Fibroblast of lung (primary cell): ENCODE measurements at regions not wholly inside any gene's neighbourhood (a gene's known extent, or its start where the extent isn't known, plus 50 kb on each side); places are given as distances from the start of the nearest gene placed in this dataset.

Experiments used
- DNase-seq, 2 donors: peaks; one replicate each; pipeline versions ENCODE4 v3.0.0 to v3.0.0-alpha.2; 2010; ENCODE audit warnings: low read depth in 2 of 2
- H2AFZ ChIP-seq: 2 replicates; pipeline ENCODE4 v1.5.1; 2012; ENCODE audit warnings: low read length, control low read depth, inconsistent platforms
- H3K27ac ChIP-seq: 2 replicates; pipeline ENCODE4 v1.5.1; 2011; ENCODE audit warnings: low read length, control low read depth; ENCODE audit not compliant: insufficient read depth
- H3K27me3 ChIP-seq: 2 replicates; pipeline ENCODE4 v1.5.1; 2011; ENCODE audit warnings: mild to moderate bottlenecking, low read length; ENCODE audit not compliant: control insufficient read depth, insufficient read depth
- H3K36me3 ChIP-seq: 2 replicates; pipeline ENCODE4 v1.5.1; 2011; ENCODE audit warnings: low read length; ENCODE audit not compliant: control insufficient read depth, insufficient read depth
- H3K4me1 ChIP-seq: 2 replicates; pipeline ENCODE4 v1.5.1; 2011; ENCODE audit warnings: low read length; ENCODE audit not compliant: control insufficient read depth, insufficient read depth; ENCODE audit errors: extremely low read depth
- H3K4me2 ChIP-seq: 2 replicates; pipeline ENCODE4 v1.5.1; 2011; ENCODE audit warnings: low read length, control low read depth; ENCODE audit not compliant: insufficient read depth; ENCODE audit errors: extremely low read depth
- H3K4me3 ChIP-seq, 4 experiments: fragments of 200-600 bp in 1 of 4; sonication (generic) in 1 of 4; replicated peaks in 1 of 4; 2 replicates each; pipeline ENCODE4 v1.5.1; 2011 to 2016; ENCODE audit warnings: low read length in 4 of 4, low read depth in 3 of 4, mild to moderate bottlenecking in 3 of 4, control low read depth in 2 of 4, inconsistent platforms in 1 of 4, mixed read lengths in 1 of 4; ENCODE audit not compliant: insufficient read depth in 1 of 4; ENCODE audit errors: control extremely low read depth in 1 of 4
- H3K79me2 ChIP-seq: 2 replicates; pipeline ENCODE4 v1.5.1; 2012; ENCODE audit warnings: mild to moderate bottlenecking, low read length, inconsistent platforms; ENCODE audit not compliant: control insufficient read depth, insufficient read depth
- H3K9ac ChIP-seq: 2 replicates; pipeline ENCODE4 v1.5.1; 2011; ENCODE audit warnings: mild to moderate bottlenecking, low read length, control low read depth; ENCODE audit not compliant: insufficient read depth
- H3K9me3 ChIP-seq: 2 replicates; pipeline ENCODE4 v1.5.1; 2012; ENCODE audit warnings: low read depth, low read length; ENCODE audit not compliant: control insufficient read depth, insufficient read depth
- H4K20me1 ChIP-seq: 2 replicates; pipeline ENCODE4 v1.5.1; 2011; ENCODE audit warnings: low read length; ENCODE audit not compliant: control insufficient read depth, insufficient read depth; ENCODE audit errors: extremely low read depth
- EZH2 ChIP-seq: IDR thresholded peaks from 2 replicates; pipeline ENCODE4 v1.5.1; 2012; ENCODE audit warnings: low read length, control low read depth, mild to moderate bottlenecking; ENCODE audit errors: missing control alignments
- TF ChIP-seq, protein P1 (sequence below), 2 donors: IDR thresholded peaks in 1 of 2; conservative IDR thresholded peaks in 1 of 2; 1 replicate in 1 of 2; 2 replicates in 1 of 2; pipeline ENCODE4 v1.5.1; 2011 to 2012; ENCODE audit warnings: low read length in 2 of 2, control low read depth in 1 of 2, inconsistent platforms in 1 of 2, low read depth in 1 of 2, mild to moderate bottlenecking in 1 of 2

DNA sequence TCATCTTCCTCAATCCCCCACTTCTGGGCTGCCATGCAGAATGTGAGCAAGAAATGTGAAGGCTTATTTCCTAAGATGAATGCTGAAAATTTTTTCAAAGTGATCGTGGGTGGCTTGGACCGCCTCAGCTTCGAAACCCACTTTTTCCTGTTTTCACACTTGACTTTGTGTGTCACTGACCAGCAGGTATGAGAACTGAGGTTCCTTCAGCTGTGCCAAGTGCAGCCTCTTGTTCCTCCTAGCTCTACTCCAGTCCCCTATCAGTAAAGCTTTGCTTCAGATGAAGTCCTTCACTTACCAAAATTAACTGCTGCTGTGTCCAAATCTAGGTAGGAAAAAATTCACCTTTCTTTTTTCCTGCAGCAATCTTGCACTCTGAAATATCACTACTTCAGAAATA, 382.6 kb downstream of the DTWD2 start:
- H3K27ac ChIP-seq: no peak overlapping the region
- no peak overlapping the region for H2AFZ ChIP-seq
- DNase-seq: no peak
- H3K79me2 ChIP-seq: no peaks in the 10 kb centered on the region
- H3K4me2 ChIP-seq: no peak overlapping the region
- no peaks in the 10 kb centered on the region for H3K36me3 ChIP-seq
- no peak for TF ChIP-seq EZH2
- TF ChIP-seq, protein P1, sequence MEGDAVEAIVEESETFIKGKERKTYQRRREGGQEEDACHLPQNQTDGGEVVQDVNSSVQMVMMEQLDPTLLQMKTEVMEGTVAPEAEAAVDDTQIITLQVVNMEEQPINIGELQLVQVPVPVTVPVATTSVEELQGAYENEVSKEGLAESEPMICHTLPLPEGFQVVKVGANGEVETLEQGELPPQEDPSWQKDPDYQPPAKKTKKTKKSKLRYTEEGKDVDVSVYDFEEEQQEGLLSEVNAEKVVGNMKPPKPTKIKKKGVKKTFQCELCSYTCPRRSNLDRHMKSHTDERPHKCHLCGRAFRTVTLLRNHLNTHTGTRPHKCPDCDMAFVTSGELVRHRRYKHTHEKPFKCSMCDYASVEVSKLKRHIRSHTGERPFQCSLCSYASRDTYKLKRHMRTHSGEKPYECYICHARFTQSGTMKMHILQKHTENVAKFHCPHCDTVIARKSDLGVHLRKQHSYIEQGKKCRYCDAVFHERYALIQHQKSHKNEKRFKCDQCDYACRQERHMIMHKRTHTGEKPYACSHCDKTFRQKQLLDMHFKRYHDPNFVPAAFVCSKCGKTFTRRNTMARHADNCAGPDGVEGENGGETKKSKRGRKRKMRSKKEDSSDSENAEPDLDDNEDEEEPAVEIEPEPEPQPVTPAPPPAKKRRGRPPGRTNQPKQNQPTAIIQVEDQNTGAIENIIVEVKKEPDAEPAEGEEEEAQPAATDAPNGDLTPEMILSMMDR (conservative IDR thresholded peaks at IDR 0.05 in 1 of 2, IDR thresholded peaks at IDR 0.05 in 1 of 2; ENCODE audit: low read depth in 1 of 2, low read length in 2 of 2): no peak
- H3K4me1 ChIP-seq: no peaks in the 10 kb centered on the region
- no peak overlapping the region for H3K4me3 ChIP-seq
- H3K9ac ChIP-seq: no peak overlapping the region
- no peaks in the 10 kb centered on the region for H3K9me3 ChIP-seq
- H4K20me1 ChIP-seq: no peaks in the 10 kb centered on the region
- H3K27me3 ChIP-seq: no peaks in the 10 kb centered on the region

DNA sequence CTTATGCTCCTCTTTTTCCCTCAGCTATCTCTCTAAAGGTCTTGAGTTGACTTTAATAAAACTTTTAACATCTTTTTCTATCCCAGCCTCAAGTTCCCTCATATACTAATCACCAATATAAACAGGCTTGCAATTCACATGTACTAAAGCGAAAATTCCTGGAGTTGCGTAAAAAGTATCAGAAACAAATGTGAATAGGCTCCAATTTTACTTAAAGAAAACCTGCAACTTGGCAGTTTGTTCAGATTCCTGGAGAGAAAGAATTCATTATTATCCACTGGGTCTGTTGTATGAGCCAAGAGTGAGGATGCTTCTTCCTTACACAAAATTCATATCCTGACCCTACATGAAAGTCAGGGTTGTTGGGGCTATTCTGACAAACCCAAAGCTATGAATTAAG, 384.2 kb downstream of the DTWD2 start:
- TF ChIP-seq EZH2: no peak
- TF ChIP-seq, protein P1 (conservative IDR thresholded peaks at IDR 0.05 in 1 of 2, IDR thresholded peaks at IDR 0.05 in 1 of 2; ENCODE audit: low read depth in 1 of 2, low read length in 2 of 2): no peak
- DNase-seq: no peak
- no peak overlapping the region for H3K4me3 ChIP-seq
- no peaks in the 10 kb centered on the region for H3K9me3 ChIP-seq
- H3K4me2 ChIP-seq: no peak overlapping the region
- H3K79me2 ChIP-seq: no peaks in the 10 kb centered on the region
- H3K27ac ChIP-seq: no peak overlapping the region
- H3K9ac ChIP-seq: no peak overlapping the region
- no peaks in the 10 kb centered on the region for H3K27me3 ChIP-seq
- H3K4me1 ChIP-seq: no peaks in the 10 kb centered on the region
- no peak overlapping the region for H2AFZ ChIP-seq
- H3K36me3 ChIP-seq: no peaks in the 10 kb centered on the region
- H4K20me1 ChIP-seq: no peaks in the 10 kb centered on the region

GRCh38 chr5:118603278-118603677, 385.1 kb downstream of the DTWD2 start:
- Histone ChIP-seq H3K27me3 (no peaks in the 10 kb centered on the region), H3K36me3 (no peaks in the 10 kb centered on the region), H3K4me3 (no peak overlapping the region), H3K4me1 (no peaks in the 10 kb centered on the region), H3K9me3 (no peaks in the 10 kb centered on the region), H4K20me1 (no peaks in the 10 kb centered on the region), H3K27ac (no peak overlapping the region), H3K4me2 (no peak overlapping the region), H2AFZ (no peak overlapping the region), H3K9ac (no peak overlapping the region), H3K79me2 (no peaks in the 10 kb centered on the region)
- TF ChIP-seq EZH2: no peak
- TF ChIP-seq, protein P1 (conservative IDR thresholded peaks at IDR 0.05 in 1 of 2, IDR thresholded peaks at IDR 0.05 in 1 of 2; ENCODE audit: low read depth in 1 of 2, low read length in 2 of 2): no peak
- DNase-seq: no peak
